Natural killer cell (primary cell): ENCODE measurements at regions not wholly inside any gene's neighbourhood (a gene's known extent, or its start where the extent isn't known, plus 50 kb on each side); places are given as distances from the start of the nearest gene placed in this dataset.

Source experiments
- ATAC-seq, 3 donors: fragments of 150-1000 bp in 2 of 3; fragments of 200-7000 bp in 1 of 3; cut with Tn5 transposase; 1 replicate in 1 of 3; 2 replicates in 2 of 3; pipeline ENCODE4 v1.10.0; 2021; ENCODE audit warnings: mild to moderate bottlenecking in 2 of 3, moderate library complexity in 2 of 3
- DNase-seq, 2 donors: peaks; one replicate each; pipeline versions ENCODE4 v3.0.0 to v3.0.0-alpha.2; 2013 to 2021; ENCODE audit warnings: mixed read lengths in 1 of 2
- H3K27ac ChIP-seq: one replicate; pipeline ENCODE4 v1.5.1; 2013; ENCODE audit warnings: mild to moderate bottlenecking, low read length
- H3K27me3 ChIP-seq: one replicate; pipeline ENCODE4 v1.6.1; 2013; ENCODE audit warnings: low read length; ENCODE audit not compliant: control insufficient read depth, insufficient read depth
- H3K36me3 ChIP-seq: one replicate; pipeline ENCODE4 v1.6.1; 2013; ENCODE audit warnings: low read length; ENCODE audit not compliant: control insufficient read depth, insufficient read depth
- H3K4me1 ChIP-seq: one replicate; pipeline ENCODE4 v1.6.1; 2013; ENCODE audit warnings: low read length; ENCODE audit not compliant: control insufficient read depth, insufficient read depth
- H3K4me3 ChIP-seq: one replicate; pipeline ENCODE4 v1.5.1; 2013; ENCODE audit warnings: low read length
- H3K9me3 ChIP-seq: one replicate; pipeline ENCODE4 v1.6.1; 2013; ENCODE audit warnings: low read length; ENCODE audit not compliant: control insufficient read depth, insufficient read depth
- H3K27ac Mint-ChIP-seq, 2 donors: one replicate each; pipeline ENCODE4 v1.8.0; 2022; ENCODE audit warnings: mild to moderate bottlenecking in 2 of 2, mixed read lengths in 2 of 2, moderate library complexity in 1 of 2
- H3K27me3 Mint-ChIP-seq, 2 donors: one replicate each; pipeline ENCODE4 v1.8.0; 2022; ENCODE audit warnings: low read depth in 2 of 2, mixed read lengths in 2 of 2
- H3K36me3 Mint-ChIP-seq: one replicate; pipeline ENCODE4 v1.8.0; 2022; ENCODE audit warnings: mixed read lengths
- H3K4me1 Mint-ChIP-seq, 2 donors: one replicate each; pipeline ENCODE4 v1.8.0; 2022; ENCODE audit warnings: mixed read lengths in 2 of 2
- H3K4me3 Mint-ChIP-seq: one replicate; pipeline ENCODE4 v1.8.0; 2022; ENCODE audit warnings: mild to moderate bottlenecking, moderate library complexity, mixed read lengths
- H3K9me3 Mint-ChIP-seq, 2 donors: one replicate each; pipeline ENCODE4 v1.8.0; 2022; ENCODE audit warnings: mixed read lengths in 2 of 2
- WGBS: methylation state at CpG from one replicate; pipeline ENCODE4 v1.1.7; 2013; ENCODE audit warnings: missing lambda C conversion rate; ENCODE audit not compliant: insufficient coverage; 5-methylcytosine and 5-hydroxymethylcytosine counted together
- intact Hi-C: fragments of 100-400 bp; cut with micrococcal nuclease; formaldehyde crosslinking; loops from one replicate; pipeline ENCODE4 v1.14.2; 2022
- TF ChIP-seq, protein P1 (sequence below): fragments of 200-600 bp; IDR thresholded peaks from one replicate; pipeline ENCODE4 v1.8.0; 2022; ENCODE audit warnings: antibody characterized with exemption

DNA sequence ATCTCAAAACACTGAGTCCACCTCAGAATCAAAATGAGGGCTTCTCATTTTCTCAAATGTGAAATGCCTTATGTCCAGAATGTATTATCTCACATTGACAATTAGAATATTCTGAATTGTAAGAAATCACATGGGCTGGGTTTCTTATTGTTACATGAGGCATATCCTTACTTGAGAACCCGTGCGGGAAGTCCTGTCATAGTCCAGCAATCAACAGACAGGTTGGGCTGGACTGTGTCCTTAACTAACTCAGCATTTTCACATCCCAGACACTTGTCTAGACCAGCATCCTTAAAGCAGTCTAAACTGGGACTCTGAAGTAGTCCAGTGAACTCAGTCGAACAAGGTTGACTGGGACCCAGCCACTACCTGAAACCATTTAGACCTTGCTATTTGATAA lies 267.6 kb downstream of the CETN3 start:
- no peak for ATAC-seq

GRCh38 chr5:90136952-90137528 lies 272.5 kb downstream of the CETN3 start:
- Histone ChIP-seq H3K36me3 (no peaks in the 10 kb centered on the region), H3K9me3 (no peaks in the 10 kb centered on the region), H3K4me3 (no peak overlapping the region), H3K4me1 (no peaks in the 10 kb centered on the region), H3K27me3 (no peaks in the 10 kb centered on the region), H3K27ac (no peak overlapping the region)
- ATAC-seq = no peak
- no peaks in the 10 kb centered on the region for H3K4me1 Mint-ChIP-seq
- no peaks in the 10 kb centered on the region for H3K9me3 Mint-ChIP-seq
- no peaks in the 10 kb centered on the region for H3K36me3 Mint-ChIP-seq
- intact Hi-C loops = no loop called here
- H3K27me3 Mint-ChIP-seq = no peaks in the 10 kb centered on the region
- WGBS = 88% methylated on average over 10 of the region's 10 CpGs
- TF ChIP-seq, protein P1, sequence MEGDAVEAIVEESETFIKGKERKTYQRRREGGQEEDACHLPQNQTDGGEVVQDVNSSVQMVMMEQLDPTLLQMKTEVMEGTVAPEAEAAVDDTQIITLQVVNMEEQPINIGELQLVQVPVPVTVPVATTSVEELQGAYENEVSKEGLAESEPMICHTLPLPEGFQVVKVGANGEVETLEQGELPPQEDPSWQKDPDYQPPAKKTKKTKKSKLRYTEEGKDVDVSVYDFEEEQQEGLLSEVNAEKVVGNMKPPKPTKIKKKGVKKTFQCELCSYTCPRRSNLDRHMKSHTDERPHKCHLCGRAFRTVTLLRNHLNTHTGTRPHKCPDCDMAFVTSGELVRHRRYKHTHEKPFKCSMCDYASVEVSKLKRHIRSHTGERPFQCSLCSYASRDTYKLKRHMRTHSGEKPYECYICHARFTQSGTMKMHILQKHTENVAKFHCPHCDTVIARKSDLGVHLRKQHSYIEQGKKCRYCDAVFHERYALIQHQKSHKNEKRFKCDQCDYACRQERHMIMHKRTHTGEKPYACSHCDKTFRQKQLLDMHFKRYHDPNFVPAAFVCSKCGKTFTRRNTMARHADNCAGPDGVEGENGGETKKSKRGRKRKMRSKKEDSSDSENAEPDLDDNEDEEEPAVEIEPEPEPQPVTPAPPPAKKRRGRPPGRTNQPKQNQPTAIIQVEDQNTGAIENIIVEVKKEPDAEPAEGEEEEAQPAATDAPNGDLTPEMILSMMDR = no peak
- no peak overlapping the region for H3K27ac Mint-ChIP-seq
- H3K4me3 Mint-ChIP-seq = no peak overlapping the region
- DNase-seq = no peak

More for the DNA sequence above, 267.6 kb downstream of the CETN3 start:
- TF ChIP-seq, protein P1 = no peak
- H3K27ac ChIP-seq = no peak overlapping the region
- Mint-ChIP-seq H3K27ac (no peak overlapping the region), H3K4me1 (no peaks in the 10 kb centered on the region), H3K27me3 (no peaks in the 10 kb centered on the region), H3K36me3 (no peaks in the 10 kb centered on the region), H3K4me3 (no peak overlapping the region), H3K9me3 (peaks cover 0 to 3% of the 10 kb centered on the region in 2 donors)
- H3K36me3 ChIP-seq = no peaks in the 10 kb centered on the region
- H3K4me3 ChIP-seq = no peak overlapping the region
- H3K27me3 ChIP-seq = no peaks in the 10 kb centered on the region
- 96% methylated on average over 3 of the region's 3 CpGs for WGBS
- intact Hi-C loops = no loop called here
- no peaks in the 10 kb centered on the region for H3K4me1 ChIP-seq
- no peak for DNase-seq
- H3K9me3 ChIP-seq = no peaks in the 10 kb centered on the region

GRCh38 chr5:90135779-90136378 lies 273.7 kb downstream of the CETN3 start:
- DNase-seq (no peak), ATAC-seq (no peak)
- H3K36me3 Mint-ChIP-seq = no peaks in the 10 kb centered on the region
- H3K4me3 ChIP-seq = no peak overlapping the region
- H3K9me3 Mint-ChIP-seq = no peaks in the 10 kb centered on the region
- 88% methylated on average over 6 of the region's 7 CpGs for WGBS
- intact Hi-C loops = no loop called here
- no peak overlapping the region for H3K27ac ChIP-seq
- no peaks in the 10 kb centered on the region for H3K4me1 Mint-ChIP-seq
- H3K27ac Mint-ChIP-seq = no peak overlapping the region
- no peaks in the 10 kb centered on the region for H3K36me3 ChIP-seq
- no peaks in the 10 kb centered on the region for H3K4me1 ChIP-seq
- H3K27me3 Mint-ChIP-seq = no peaks in the 10 kb centered on the region
- no peak overlapping the region for H3K4me3 Mint-ChIP-seq
- TF ChIP-seq, protein P1 = no peak
- H3K9me3 ChIP-seq = no peaks in the 10 kb centered on the region
- H3K27me3 ChIP-seq = no peaks in the 10 kb centered on the region

- 94% methylated on average over 3 of the region's 4 CpGs for WGBS
- intact Hi-C loops = no loop called here
- no peak for DNase-seq
- Histone ChIP-seq H3K36me3 (no peaks in the 10 kb centered on the region), H3K27me3 (no peaks in the 10 kb centered on the region), H3K27ac (no peak overlapping the region), H3K4me3 (no peak overlapping the region), H3K9me3 (no peaks in the 10 kb centered on the region), H3K4me1 (no peaks in the 10 kb centered on the region)
- Mint-ChIP-seq H3K4me1 (no peaks in the 10 kb centered on the region), H3K27me3 (no peaks in the 10 kb centered on the region), H3K9me3 (no peaks in the 10 kb centered on the region), H3K36me3 (no peaks in the 10 kb centered on the region), H3K27ac (no peak overlapping the region), H3K4me3 (no peak overlapping the region)
- ATAC-seq = no peak
- TF ChIP-seq, protein P1 = no peak
These were observed 274.7 kb downstream of the CETN3 start for GRCh38 chr5:90134892-90135291.
